ENCODE measurements at regions not wholly inside any gene's neighbourhood (a gene's known extent, or its start where the extent isn't known, plus 50 kb on each side); places are given as distances from the start of the nearest gene placed in this dataset.
A peak's percentile ranks its signal among the peaks of the same experiment; 100 is the strongest.
"Not testable (repeated sequence)": the region's sequence is repeated elsewhere in the genome, so short reads cannot be mapped to it uniquely, and the experiment has no call there.

DNA sequence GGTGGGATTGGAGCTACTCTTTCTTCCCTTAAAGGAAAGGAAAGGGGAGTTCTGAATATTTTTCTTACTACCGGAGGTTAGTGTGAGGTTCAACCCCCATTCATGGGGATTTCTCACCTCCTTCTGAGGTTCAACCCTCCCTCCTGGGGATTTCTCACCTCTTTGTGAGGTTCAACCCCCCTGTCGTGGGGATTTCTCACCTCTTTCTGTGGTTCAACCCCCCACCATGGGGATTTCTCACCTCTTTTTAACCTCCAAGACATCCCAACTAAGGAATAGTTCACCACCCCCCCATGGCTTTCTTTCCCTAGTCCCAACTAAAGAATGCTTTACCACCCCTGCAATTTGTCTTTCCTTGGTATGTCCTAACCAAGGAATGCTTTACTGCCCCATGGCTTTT lies 520.3 kb downstream of the EDEM1 start:
- no peak for DNase-seq

- DNase-seq = no peak
Measured at GRCh38 chr3:5709714-5710113, 522.2 kb downstream of the EDEM1 start.

DNA sequence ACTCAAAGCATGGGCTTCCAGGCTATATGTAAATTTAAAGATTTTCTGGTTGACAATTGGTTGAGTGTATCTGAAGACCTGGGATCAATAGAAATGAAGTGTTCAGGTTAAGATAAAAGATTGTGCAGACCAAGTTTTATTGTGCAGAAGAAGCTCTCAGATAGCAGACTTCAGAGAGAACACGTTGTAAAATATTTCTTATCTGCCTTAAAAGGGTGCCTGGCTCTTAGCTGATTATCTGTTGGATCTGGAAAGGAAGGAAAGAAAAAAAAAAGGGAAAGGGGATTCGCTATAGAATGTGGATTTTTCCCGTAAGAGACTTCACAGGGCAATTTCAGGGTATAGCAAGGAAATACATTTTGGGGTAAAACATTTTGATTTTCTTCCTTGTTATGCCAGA lies 523.2 kb downstream of the EDEM1 start:
- DNase-seq = no peak

DNA sequence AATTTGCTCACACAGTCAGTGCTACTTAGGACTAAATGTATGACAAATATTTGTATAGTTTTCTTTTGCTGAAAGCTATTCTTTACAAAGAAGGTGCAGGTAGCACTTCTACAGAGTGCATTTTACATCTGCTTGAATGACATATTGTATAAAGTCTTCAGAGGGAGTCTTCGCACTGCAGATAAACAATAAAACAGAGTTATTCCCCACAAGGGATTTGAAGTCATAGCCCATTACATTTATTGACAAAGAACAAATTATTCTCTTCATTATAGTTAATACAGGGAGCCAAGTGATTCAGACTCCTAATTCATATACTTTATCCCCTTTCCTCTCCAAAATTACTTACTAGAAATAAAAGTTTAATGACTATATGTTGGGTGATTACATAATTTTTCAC lies 529.7 kb downstream of the EDEM1 start:
- peak; percentile 1 for DNase-seq

DNA sequence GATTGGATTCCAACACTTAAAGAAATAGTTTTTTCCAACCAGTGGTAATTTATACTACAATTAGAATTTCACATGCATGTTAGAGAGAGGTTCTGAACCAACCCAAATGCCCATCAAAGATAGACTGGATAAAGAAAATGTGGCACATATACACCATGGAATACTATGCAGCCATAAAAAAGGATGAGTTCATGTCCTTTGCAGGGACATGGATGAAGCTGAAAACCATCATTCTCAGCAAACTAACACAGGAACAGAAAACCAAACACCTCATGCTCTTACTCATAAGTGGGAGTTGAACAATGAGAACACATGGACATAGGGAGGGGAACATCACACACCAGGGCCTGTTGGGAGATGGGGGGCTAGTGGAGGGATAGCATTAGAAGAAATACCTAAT lies 532.2 kb downstream of the EDEM1 start:
- not testable (repeated sequence) for DNase-seq

GRCh38 chr3:5725801-5726200 lies 538.3 kb downstream of the EDEM1 start:
- no peak for DNase-seq

DNA sequence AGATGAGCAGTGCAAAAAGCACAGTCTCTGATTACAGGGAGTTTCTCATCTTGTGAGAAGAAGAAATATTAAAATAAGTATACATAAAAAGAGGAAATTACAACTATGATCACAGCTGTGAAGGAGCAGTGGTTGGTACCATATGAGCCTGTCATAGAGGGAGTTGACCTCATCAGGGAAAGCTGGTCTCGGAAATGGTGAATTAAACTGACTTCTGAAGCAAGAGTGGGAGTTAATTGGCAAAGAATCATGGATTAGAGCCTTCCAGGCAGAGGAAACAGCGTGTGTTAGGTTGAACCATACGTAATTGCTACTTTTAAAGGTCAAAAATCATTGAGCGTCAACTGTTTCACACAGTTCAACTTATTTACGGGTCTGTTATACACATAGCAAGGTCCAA lies 539.1 kb downstream of the EDEM1 start:
- no peak for DNase-seq

GRCh38 chr3:5727743-5728484 lies 540.4 kb downstream of the EDEM1 start:
- DNase-seq = no peak

DNA sequence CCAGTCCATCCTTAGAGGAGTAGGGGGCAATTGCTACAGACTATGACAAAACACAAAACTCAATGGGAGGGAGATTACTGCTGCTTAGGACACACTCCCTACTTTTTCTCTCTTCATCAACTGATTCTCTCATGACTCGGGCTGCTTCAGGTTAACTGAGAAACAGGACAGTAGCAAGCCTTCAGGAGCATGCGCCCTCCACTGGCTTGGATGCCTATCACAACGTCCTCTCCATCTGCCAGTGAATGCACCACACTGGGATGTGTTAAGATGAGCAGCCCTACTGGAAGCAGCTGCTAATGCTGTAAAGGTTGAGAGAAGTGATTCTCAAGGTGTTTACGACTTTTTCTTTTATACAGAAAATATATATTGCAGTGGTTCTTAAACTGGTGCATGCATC lies 542.3 kb downstream of the EDEM1 start:
- DNase-seq = no peak

DNA sequence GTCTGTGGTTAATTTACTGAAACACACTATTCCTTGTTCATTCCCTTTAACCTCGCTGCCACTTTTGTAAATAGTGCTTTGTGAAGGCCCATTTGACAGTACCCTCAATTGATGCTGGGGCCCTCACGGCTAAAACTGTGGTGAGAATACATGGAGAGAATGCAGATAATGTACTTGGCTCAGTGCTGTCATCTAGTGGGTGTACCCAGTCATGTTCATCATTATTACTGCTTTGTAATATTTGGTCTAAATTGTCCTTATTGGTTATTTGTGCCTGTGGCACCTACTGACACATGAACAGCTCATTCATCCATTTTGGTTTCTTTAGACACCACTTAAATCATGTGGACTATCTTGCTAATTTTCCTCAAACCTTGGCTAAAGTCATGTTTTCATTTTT lies 543.6 kb downstream of the EDEM1 start:
- DNase-seq = no peak

DNA sequence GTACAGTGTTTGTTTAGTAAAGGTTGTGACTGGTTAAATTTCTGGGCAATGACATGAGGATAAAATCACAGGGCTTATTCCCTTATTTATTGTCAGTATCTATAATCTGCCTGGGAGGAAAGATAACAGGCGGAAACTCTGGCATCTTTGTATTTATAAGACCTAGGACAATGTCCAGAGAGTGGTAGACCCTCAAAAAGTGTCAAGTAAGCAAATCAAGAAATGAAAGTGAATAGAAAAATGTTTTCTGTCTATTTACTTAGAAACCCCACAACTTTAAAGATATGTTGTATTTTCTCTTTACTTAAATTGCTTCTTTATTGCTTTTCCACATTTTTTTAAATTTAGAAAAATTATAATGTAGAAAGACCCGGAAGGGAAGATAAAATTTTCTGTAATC lies 544.6 kb downstream of the EDEM1 start:
- no peak for DNase-seq

GRCh38 chr3:5733995-5734394 lies 546.5 kb downstream of the EDEM1 start:
- no peak for DNase-seq

DNA sequence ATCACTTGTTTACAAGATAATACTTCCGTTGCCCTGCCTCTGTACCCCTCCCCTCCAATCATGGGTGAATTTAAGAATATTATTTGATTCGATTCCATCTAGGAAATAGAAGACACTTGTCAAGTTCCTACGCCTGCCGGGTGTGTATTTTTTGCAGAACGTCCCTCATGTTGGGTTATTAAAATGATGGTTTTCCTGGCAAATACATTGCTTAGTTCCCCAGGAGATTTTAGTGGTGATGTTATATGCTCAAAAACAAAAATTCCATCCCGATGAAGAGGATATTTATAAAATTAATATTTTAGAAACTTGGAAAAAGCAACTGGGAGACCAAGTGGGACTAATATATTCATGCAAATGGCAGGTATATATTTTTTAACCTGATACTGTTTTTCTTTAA lies 548.4 kb downstream of the EDEM1 start:
- no peak for DNase-seq

GRCh38 chr3:5739299-5739935 lies 551.9 kb downstream of the EDEM1 start:
- no peak for DNase-seq

GRCh38 chr3:5739949-5740348 lies 552.4 kb downstream of the EDEM1 start:
- DNase-seq = no peak

DNA sequence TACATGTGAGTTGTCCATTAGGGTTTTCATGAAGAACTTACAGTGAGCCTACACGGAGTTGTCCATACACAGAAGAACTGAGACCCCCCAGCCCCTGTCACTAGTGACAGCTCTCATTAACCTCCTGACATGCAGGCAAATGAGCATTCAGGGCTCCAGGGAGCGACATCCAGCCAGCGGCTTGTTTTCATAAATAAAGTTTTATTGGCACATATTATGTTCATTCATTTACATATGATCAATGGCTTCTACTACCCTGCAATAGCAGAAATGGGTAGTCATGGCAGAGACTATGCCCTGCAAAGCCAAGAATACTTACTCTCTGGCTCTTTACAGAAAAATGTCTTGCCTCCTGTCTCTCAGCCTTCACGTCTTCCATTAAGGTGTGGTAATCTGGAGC lies 553.5 kb downstream of the EDEM1 start:
- DNase-seq = no peak

DNA sequence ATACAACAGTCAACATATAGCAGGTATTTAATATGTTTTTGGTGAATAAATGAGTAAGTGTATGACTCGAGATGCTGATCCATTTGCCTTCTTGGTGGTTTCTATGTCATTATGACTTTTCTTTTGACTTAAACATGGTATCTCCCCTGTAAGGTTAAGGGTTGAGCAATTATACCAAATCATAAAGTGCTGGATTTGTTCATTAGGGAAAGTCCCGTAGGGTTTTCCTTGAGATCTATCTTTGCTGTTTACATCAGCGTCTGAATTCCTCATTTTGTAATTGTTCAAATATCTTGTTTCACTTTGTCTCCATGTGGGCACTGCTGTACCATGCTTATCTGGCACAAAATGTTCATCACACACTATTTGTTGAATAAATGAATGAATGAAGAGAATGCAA lies 562.6 kb downstream of the EDEM1 start:
- DNase-seq = no peak

GRCh38 chr3:5750874-5751640 lies 563.5 kb downstream of the EDEM1 start:
- DNase-seq = no peak

- DNase-seq = no peak
Measured at GRCh38 chr3:5754602-5755001, 567.1 kb downstream of the EDEM1 start.

DNA sequence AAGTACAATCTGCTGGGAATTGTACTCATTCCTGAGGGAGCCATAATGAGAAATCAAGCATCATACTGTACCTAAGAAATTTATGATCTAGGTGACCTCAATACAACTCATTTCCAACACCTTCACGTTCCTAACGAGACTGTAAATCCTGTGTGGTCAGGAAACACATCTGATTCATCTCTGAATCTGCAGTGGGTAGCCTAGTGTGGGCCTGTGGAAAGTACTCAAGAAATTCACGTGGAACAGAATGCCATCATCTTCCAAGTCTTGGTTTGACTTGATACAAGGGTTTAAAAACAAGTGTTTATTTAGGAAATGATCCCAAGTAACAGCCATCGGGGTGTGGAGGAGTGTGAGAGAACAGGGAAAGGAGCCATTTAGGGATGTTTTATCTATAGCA lies 568.9 kb downstream of the EDEM1 start:
- no peak for DNase-seq

DNA sequence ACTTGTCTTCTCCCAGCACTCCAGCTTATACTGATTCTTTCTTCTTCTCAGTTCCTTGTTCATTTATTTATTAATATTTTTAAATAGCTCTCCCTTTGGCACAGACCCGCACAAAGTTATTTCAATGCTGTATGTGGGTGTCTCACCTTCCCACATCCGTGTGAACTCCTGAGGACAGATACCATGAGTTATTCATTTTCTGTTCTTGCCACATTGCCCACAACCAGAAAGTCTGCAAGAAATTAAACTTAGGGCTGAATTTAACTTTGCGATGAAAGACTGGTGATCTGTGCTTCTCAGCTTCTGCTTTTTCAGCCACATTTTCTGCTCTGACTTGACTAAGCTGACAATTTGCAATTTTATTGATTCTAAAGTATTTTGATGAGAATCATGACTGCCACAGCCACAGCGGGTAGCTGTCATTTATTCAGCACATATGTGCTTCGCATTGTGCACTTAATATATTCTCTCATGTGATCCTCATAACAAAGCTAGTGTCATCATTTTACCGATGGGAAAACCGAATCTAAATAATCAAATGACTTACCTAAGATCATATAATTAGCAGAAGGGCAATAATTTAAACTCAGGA lies 569.8 kb downstream of the EDEM1 start:
- DNase-seq = no peak

DNA sequence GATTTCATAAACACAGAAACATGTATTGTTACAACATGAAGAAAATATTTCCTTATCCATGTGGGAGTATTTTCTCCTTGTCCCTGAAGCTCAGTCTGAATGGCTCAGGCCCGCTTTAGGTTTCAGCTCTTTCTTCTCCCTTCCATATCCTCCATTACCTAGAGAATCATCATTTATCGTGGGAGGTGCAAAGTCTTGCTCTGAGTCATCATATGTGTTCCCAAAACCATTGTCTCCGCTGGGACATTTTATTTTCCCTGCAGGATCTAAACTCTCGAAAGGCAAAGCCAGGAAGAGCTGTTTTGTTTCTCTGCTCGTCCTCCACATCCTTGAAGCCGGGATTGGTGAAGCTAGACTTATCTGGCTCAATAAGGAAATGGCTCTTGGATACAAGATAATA lies 571.2 kb downstream of the EDEM1 start:
- DNase-seq = no peak

DNA sequence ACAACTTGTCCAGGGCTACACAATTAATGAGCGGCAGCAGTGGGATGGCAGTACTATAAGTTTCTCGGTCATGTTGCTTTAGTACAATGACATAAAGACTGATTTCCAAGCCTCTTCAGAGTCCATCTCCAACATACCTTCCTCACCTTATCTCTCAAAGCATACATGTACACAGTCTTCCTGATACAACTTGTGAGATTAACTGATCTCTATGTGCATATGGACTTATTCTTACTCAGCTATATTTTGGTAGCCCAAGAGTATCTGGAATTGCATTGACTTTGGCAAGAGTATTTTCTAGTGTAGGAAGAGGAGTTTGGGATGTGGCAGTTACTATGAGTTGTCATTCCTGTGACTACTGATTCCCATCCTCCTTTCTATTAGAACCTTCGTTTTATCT lies 575.0 kb downstream of the EDEM1 start:
- no peak for DNase-seq

GRCh38 chr3:5766848-5767247 lies 579.3 kb downstream of the EDEM1 start:
- DNase-seq = no peak
